ENCODE measurements at regions not wholly inside any gene's neighbourhood (a gene's known extent, or its start where the extent isn't known, plus 50 kb on each side); places are given as distances from the start of the nearest gene placed in this dataset.
A peak's percentile ranks its signal among the peaks of the same experiment; 100 is the strongest.

GRCh38 chr4:23680671-23681518 is 209.0 kb downstream of the PPARGC1A start:
- H3K4me3 ChIP-seq (ENCODE audit: low read depth, low read length): no peak overlapping the region
- DNase-seq (ENCODE audit: low read depth): peak; percentile 13

GRCh38 chr4:23674694-23675093 is 215.2 kb downstream of the PPARGC1A start:
- no peak for DNase-seq (ENCODE audit: low read depth)
- no peak overlapping the region for H3K4me3 ChIP-seq (ENCODE audit: low read depth, low read length)

- DNase-seq (ENCODE audit: low read depth): no peak
- no peak overlapping the region for H3K4me3 ChIP-seq (ENCODE audit: low read depth, low read length)
Measured at GRCh38 chr4:23667659-23668058, 222.2 kb downstream of the PPARGC1A start.

GRCh38 chr4:23660865-23661264 is 229.0 kb downstream of the PPARGC1A start:
- no peak for DNase-seq (ENCODE audit: low read depth)
- no peak overlapping the region for H3K4me3 ChIP-seq (ENCODE audit: low read depth, low read length)

DNA sequence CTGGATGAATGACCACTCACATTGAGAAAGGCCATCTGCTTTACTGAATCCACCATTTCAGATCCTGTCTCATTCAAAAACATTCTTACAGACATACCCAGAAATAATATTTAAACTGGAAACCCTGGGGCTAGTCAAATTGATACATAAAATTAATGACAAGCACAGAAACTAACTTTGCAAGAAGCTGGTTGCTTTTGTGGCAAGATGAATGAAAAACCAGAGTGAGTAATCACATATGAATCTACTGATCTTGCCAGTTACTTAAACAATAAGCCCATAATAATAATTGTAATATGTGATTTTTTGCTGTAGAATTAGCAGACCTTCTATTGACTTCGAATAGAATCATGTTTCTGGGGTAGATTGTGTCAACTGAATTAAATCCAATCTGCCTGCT is 235.1 kb downstream of the PPARGC1A start:
- DNase-seq (ENCODE audit: low read depth): no peak
- no peak overlapping the region for H3K4me3 ChIP-seq (ENCODE audit: low read depth, low read length)

- no peak for DNase-seq (ENCODE audit: low read depth)
- H3K4me3 ChIP-seq (ENCODE audit: low read depth, low read length): no peak overlapping the region
Measured at GRCh38 chr4:23648854-23649596, 240.8 kb downstream of the PPARGC1A start.

GRCh38 chr4:23635468-23635867 is 254.4 kb downstream of the PPARGC1A start:
- no peak for DNase-seq (ENCODE audit: low read depth)
- H3K4me3 ChIP-seq (ENCODE audit: low read depth, low read length): no peak overlapping the region

GRCh38 chr4:23631255-23631950 is 258.4 kb downstream of the PPARGC1A start:
- no peak overlapping the region for H3K4me3 ChIP-seq (ENCODE audit: low read depth, low read length)
- DNase-seq (ENCODE audit: low read depth): no peak

DNA sequence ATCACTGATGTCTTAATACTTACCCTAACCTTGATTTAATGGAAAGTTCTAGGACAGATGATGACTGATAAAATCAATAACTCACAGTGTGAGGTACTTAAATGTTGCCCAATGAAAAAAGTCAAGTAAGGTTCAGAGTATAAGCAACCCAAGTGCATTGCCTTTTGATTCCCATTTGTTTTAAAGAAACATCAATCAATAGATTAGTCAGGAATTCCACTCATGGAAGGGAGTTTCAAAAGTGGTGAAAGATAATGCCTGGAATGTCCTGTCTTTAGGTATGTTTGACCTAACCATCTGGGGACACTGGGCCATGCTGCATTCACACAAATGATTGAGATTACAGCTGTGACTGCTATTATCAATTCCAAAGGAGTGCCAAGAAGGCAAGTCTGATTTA is 259.7 kb downstream of the PPARGC1A start:
- no peak overlapping the region for H3K4me3 ChIP-seq (ENCODE audit: low read depth, low read length)
- no peak for DNase-seq (ENCODE audit: low read depth)

DNA sequence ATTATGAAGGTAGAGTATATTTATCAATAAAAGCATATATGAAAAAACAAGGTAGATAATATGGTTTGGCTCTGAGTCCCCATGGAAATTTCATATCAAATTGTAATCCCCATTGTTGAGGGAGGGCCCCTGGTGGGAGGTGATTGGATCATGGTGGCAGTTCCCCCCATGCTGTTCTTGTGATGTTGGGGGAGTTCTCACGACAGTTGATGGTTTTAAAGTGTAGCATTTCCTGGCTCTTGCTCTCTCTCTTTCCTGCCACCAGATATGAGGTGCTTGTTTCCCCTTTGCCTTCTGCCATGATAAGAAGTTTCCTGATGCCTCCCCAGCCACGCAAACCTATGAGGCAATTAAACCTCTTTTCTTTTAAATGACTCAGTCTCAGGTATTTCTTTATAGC is 260.4 kb downstream of the PPARGC1A start:
- no peak for DNase-seq (ENCODE audit: low read depth)

DNA sequence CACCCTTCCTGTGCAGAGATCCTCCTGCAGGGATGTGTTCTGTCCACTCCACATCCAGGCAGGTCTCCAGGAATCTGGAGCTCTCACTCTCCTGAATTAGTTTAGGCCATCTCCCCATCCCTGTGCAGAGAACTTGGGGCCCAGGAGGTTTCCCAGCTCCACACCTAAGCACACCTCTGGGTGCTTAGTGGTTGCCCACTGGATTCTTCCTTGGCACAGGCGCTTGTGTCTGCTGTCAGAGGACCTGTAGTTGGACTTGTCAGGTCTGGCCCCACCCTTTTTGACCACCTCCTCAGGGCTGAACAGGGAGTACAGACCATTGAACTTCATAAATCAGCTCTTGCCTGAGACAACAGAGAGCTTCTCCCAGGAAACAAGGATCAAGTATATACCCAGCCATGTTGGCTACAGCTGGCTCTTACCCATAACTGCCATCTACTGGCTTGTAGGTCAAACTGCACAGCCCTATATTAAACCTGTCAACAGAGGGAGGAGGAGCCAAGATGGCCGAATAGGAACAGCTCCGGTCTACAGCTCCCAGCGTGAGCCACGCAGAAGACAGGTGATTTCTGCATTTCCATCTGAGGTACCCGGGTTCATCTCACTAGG is 275.5 kb downstream of the PPARGC1A start:
- no peak for DNase-seq (ENCODE audit: low read depth)
- no peak overlapping the region for H3K4me3 ChIP-seq (ENCODE audit: low read depth, low read length)

More for the DNA sequence above, 260.4 kb downstream of the PPARGC1A start:
- no peak overlapping the region for H3K4me3 ChIP-seq (ENCODE audit: low read depth, low read length)

- H3K4me3 ChIP-seq (ENCODE audit: low read depth, low read length): no peak overlapping the region
- DNase-seq (ENCODE audit: low read depth): no peak
Measured at GRCh38 chr4:23613782-23614181, 276.1 kb downstream of the PPARGC1A start.

- no peak for DNase-seq (ENCODE audit: low read depth)
- H3K4me3 ChIP-seq (ENCODE audit: low read depth, low read length): no peak overlapping the region
Measured at GRCh38 chr4:23602720-23603119, 287.1 kb downstream of the PPARGC1A start.

GRCh38 chr4:23594125-23594524 is 295.7 kb downstream of the PPARGC1A start:
- no peak overlapping the region for H3K4me3 ChIP-seq (ENCODE audit: low read depth, low read length)
- DNase-seq (ENCODE audit: low read depth): no peak

- no peak for DNase-seq (ENCODE audit: low read depth)
- no peak overlapping the region for H3K4me3 ChIP-seq (ENCODE audit: low read depth, low read length)
Measured at GRCh38 chr4:23590431-23590830, 299.4 kb downstream of the PPARGC1A start.

GRCh38 chr4:23584024-23584423 is 305.8 kb downstream of the PPARGC1A start:
- no peak for DNase-seq (ENCODE audit: low read depth)
- no peak overlapping the region for H3K4me3 ChIP-seq (ENCODE audit: low read depth, low read length)

DNA sequence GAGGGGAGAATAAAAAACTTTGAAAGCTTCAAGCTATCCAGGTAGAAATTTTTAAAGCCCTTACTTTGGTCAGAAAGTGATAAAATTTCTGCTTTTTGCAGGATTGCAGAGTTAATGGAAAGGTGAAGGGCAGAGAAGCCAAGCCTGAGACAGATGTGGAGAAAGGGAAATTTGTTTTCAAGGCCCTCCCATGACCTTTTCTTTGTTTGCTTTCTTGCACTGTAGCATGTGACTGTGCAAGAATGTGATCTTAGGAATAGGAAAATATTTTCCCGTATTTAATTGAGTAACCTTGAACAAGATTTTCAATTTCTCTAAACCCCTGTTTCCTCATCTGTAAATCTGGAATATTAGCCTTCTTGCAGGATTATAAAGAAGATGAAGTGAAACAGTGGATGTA is 307.2 kb downstream of the PPARGC1A start:
- DNase-seq (ENCODE audit: low read depth): no peak
- no peak overlapping the region for H3K4me3 ChIP-seq (ENCODE audit: low read depth, low read length)

GRCh38 chr4:23579166-23579565 is 310.7 kb downstream of the PPARGC1A start:
- DNase-seq (ENCODE audit: low read depth): no peak
- H3K4me3 ChIP-seq (ENCODE audit: low read depth, low read length): no peak overlapping the region

DNA sequence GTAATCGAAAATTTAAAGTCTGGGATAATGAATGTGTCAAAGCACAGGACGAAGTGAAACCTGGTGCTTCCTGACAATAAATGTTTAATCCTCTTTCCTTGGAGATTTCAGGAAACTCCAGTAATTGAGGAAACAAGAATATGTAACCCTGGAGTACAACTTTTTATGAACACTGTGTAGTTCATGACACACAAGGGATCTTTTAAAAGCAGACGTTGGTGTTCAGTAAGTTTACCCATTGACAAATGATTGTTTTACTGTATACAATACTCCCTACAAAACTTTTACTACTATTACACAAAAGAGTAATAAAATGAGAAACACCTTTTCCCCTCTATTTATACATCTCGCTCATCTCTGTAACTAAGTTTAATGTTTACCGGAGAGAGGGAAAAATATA is 312.4 kb downstream of the PPARGC1A start:
- no peak for DNase-seq (ENCODE audit: low read depth)
- no peak overlapping the region for H3K4me3 ChIP-seq (ENCODE audit: low read depth, low read length)

DNA sequence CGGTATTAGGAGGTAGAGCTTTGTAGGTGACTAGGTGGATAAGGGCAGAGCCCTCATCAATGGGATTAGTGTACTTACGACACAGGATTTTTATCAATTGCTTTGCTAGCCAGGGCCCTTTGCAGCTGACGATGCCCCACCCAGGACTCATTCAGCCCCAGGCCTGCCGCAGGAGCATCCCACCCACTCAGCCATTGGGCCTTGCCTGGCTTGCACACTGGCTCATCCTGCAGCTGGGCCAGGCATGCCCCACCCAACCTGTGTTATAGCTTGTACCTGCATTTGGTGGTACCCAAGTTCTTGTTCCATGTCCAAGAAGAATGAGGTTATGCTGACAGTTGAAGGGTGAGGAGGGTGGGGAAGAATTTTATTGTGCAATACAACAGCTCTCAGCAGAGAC is 317.5 kb downstream of the PPARGC1A start:
- DNase-seq (ENCODE audit: low read depth): no peak
- H3K4me3 ChIP-seq (ENCODE audit: low read depth, low read length): no peak overlapping the region

Data from skeletal muscle cell (primary cell).